M059J (cell line): ENCODE measurements at regions not wholly inside any gene's neighbourhood (a gene's known extent, or its start where the extent isn't known, plus 50 kb on each side); places are given as distances from the start of the nearest gene placed in this dataset.
A peak's percentile ranks its signal among the peaks of the same experiment; 100 is the strongest.
"Not testable (repeated sequence)": the region's sequence is repeated elsewhere in the genome, so short reads cannot be mapped to it uniquely, and the experiment has no call there.

ENCODE experiments used
- DNase-seq: peaks from one replicate; pipeline ENCODE4 v3.0.0-alpha.2; 2012; ENCODE audit warnings: low read depth

DNA sequence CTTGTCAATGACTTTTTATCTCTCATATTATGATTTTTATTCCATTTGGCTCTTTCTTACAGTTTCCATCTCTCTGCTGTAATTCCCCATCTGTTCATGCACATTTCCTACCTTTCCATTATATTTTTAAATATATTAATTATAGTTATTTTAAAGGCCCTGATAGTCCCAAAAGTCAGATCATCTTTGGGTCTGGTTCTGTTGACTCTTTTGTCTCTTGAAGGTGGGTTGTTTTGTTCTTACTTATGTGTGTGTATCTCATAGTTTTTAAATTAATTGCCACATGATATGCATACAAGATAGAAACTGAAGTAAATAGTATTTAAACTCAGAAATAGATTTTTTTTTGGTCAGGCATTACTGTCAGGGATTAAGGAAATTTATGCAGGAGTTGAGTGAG is 178.0 kb upstream of the AJAP1 start:
- DNase-seq = no peak

DNA sequence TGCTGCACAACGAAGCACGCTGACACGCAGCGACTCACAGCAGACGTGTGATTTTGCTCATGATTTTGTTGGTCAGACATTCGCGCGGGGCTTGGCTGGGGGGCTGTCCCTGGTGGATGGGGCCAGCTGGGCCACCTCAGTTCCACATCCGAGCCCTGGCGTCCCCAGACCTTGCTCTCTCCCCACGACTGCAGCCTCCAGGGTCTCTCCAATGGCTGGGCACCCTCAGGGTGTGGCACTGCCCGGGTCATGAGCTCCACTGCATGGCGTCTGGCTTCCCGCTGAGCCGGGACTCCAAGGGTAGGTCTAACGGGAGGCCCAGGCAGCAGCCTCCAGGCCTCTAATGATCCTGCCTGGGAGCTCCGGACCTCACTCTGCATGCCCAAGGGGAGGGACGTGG is 173.0 kb upstream of the AJAP1 start:
- no peak for DNase-seq

DNA sequence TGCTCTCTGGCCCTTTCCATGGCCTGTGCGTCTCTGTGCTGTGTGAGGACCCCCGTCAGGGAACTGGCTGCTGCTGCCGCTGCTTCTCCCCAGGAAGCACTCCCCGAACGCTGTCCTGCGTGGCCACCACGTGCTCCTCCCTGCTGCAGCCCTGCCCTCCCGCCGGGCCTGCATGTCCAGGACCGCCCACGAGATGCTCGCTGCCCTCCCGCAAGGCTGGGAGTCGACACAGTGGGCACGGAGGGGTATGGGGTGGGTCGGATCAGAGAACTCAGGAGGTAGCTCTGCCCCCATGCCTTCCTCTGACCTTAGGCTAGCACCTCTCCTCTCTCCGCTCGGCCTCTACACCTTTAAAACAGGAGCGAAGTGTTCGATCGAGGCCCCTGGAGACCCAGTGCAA is 171.9 kb upstream of the AJAP1 start:
- DNase-seq = no peak

DNA sequence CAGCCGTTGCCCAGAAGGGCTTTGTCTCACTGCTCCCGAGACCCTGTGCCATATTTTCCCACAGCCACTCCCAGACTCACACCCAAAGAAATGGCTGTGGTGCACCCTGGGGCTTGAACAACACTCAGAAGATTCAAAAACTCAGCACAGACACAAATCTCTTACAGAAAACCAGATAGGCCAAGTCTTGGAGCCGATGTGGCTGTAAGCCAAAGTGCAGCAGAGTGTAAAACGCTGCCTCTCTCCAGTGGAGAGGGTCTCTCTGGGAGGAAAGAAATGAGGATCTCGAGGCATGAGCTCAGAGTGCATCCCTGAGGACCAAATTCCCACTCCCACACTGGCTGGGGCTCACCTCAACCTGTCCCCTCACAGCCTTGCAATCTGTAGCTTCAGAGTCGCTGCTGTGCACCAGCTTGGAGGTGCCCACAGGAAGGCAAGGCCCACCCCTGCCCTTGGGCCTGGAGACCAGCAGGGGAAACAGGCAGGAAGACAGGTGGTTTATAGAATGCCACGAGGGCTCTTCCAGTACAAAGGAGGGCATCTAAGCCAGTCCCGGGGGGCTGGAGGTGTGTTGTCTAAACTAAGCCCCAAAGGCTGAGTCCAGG is 171.3 kb upstream of the AJAP1 start:
- no peak for DNase-seq

DNA sequence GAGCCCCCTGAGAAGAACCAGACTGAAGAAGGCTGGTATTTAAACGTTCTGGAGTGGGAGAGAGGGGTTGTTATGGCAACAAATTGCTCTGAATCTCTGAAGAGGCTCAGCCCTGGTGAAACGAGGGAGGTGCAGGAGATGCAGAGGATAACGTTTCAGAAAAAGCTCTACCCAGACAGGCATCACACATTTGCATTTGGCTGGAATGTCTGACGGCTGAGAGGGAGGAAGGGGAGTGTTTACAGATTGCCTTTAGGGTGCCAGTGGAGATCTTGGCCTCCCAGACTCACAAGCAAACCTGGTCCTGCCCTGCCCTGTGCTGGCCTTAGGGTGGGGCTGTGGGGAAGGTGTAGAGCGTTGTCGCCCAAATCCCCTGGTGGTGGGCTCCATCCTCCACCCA is 169.0 kb upstream of the AJAP1 start:
- DNase-seq = no peak

DNA sequence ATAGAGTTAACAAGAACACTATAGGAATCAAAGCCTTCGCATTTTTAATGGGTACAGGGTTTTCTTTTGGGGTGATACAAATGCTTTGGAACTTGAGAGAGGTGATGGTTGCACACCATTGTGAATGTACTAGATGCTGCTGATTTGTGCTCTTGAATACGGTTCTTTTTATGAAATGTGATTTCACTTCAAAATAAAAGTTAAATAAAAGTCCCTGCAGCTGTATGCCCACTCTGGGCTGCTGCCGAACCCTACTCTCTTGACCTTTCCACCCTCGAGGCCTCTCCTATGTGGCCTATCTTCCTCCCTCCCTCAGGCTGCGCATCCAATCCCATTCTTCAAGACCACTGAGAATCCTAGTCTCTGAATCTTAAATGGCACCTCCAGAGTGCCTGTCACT is 168.5 kb upstream of the AJAP1 start:
- no peak for DNase-seq

DNA sequence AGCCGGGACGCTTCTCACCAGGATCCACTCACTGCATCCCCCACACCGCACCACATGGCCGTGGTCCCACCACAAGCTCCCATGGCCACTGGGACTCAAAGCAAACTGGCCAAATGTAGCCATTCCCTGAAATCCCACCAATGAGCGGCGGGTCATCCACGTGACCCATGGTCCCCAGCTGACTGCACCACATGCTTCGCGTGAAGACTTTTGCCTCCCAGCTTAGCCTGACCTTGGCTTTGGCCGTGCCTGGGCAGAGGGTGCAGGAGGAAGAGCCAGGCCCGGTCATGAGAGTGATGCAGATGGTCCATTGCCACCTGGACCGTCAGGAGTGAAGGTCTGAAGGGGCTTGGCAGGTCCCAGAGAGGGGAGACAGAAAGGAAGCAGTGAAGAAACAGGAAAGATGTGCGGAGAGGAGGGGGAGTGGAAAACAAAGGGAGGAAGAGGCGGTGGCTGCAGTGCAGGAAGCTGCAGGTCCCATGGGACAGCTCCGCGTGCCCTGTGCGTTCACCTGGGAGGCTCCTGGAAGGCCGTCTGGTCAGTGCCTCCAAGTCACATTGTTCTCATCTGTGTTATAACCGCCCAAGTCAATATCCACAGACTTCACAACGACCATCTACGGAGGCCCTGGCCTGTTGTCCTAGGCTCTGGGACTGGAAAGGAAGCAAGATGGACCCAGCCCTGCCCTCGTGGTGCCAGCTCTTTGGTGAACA is 167.8 kb upstream of the AJAP1 start:
- no peak for DNase-seq

DNA sequence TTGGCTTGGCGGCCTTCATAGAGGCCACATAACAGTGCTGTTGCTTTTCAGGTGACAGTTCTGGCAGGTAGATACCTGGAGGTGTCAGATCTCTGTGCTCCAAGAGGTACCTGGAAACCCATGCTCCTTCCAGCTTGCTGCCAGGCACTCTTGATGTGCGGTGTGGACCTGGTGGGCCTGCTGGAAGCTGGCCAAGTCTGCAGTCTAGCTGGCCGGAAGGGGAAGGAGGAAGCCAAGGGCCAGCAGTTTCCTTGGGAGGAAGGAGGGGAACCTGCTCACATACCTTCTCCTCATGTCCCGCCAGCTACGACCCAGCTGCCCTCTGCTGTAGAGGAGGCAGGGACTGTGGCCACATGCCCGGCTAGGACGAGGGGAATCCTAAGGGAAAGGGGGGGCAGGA is 166.4 kb upstream of the AJAP1 start:
- DNase-seq = no peak

DNA sequence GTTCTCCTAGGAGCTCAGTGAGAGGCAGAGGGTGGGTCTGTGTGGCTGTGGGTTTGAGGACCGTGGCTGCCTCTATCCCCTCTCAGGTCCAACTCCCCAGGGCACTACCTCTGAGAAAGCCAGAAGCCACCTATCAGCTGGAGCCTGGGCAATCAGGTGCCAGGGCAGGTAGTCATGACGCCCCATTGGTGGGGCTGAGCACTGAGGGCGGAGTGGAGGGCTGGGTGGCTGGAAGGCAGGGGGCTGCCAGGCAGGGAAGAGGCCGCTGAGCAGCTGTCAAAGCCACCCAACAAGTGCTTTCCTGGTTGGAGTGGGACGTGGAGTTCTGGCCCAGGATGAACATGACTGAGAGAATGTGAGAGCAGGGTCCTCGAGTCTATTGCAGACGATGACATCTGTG is 164.9 kb upstream of the AJAP1 start:
- no peak for DNase-seq

DNA sequence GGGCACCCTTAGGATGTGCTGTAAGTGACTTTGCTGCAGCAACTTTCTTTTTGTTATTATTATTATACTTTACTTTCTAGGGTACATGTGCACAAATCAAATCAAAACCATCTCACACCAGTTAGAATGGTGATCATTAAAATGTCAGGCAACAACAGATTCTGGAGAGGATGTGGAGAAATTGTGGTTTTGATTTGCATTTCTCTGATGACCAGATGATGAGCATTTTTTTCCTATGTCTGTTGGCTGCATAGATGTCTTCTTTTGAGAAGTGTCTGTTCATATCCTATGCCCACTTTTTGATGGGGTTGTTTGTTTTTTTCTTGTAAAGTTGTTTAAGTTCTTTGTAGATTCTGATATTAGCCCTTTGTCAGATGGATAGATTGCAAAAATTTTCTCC is 164.4 kb upstream of the AJAP1 start:
- DNase-seq = not testable (repeated sequence)

DNA sequence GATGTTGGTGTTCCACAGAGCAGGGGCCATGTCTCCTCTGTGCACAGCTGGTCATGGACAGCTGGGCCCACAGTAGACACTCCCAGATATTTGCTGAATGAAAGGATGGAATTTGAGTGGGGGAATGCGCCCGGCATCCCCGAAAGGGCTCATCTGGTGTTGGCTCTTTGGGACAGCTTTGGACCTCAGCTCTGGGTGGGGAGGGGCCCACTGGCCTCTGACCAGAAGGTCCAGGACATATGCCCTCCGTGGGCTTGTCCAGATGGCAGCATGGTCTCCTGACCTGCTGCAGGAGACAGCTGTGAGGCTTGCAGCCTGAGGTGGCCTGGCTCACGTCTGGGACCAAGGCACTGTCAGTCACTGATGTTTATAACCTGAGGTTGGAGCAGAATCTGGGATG is 160.4 kb upstream of the AJAP1 start:
- DNase-seq = no peak

DNA sequence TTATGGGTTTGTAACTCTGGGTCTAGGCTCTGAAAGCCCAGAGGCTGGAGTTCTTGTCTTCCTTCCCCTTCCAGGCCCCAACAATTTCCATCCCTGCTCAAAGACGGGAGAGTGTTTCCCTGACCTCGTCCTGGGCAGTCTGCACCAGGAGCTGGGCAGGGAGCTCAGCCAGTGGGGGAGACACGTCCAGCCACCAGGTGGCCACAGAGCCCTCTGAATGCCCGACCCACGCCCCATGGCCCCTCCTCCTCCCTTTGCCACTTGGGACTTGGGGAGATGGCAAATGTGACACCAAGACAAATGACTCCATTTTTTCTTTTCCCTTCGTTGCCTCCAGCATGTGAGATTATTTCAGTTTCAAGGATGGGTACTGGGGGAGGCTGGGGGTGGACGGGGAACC is 159.9 kb upstream of the AJAP1 start:
- DNase-seq = peak; percentile 6

DNA sequence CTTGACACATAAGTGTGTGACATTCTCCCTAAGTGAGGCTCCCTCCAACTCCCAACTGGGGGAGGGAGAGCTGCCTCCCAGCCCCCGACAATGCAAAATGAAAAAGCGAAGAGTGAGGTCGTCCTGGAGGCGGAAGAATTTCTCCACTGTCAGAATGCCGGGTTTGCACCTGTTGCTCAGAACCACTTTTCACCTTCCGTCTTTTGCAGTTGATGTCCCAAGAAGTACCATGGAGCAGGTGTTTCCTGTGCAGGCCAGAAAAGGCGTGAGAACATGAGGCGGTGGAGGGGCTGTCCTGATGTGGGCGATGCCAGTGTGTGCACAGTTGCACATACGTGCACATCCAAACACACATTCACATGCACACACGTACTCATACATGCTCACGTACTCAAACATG is 158.6 kb upstream of the AJAP1 start:
- DNase-seq = no peak

DNA sequence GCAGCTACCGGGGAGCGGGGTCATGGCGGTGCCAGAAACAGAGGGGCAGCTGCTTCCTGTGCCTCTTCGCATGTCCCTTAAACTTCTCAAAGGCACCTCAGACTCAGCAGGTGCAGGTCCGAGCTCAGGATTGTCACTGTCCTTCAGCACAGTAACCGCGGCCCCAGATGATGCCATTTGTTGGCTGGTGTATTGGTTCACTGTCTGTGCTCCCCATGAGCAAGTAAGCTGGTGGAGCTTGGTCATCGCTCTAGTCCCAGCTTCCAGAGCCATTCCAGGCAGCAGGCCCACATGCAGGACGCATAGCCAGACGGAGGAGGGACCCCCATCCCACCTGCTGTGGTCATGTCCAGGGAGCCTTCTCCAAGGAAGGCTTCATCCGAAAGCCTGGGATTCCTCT is 154.0 kb upstream of the AJAP1 start:
- DNase-seq = no peak

DNA sequence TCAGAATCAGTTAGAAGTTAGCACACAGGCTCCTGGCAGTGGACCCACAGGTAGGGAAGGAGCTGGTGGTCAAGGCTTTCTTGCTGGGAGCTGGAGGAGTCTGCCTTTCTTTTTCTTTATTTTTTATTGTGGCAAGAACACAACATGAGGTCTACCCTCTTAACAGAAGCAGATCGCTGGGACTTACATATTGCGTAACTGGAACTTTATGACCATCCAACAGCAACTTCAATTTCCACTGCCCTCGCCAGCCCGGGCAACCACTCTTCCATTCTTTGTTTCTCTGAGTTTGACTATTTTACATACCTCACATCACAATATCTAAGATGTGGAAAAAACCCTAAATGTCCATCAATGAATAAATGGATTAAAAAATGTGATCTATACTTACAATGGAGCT is 147.8 kb upstream of the AJAP1 start:
- DNase-seq = no peak

DNA sequence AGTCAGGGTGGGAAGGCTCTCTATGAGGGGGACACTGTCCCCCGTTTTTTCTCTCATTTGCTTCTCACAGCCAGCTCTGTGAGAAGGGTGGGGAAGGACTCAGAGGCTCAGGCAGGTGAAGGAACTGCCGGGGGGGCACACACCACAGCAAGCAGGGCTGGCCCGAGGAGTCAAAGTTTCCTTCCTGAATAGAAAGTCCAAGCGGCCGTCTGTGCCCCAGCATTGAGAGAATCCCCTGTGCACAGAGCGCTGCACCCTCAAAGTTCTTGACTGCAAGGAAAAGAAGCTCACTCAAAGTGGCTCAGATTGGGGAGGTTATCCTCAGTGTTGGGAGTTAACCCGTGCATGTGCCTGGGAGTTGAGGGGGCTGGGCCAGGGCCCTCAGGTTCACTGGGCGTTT is 145.2 kb upstream of the AJAP1 start:
- no peak for DNase-seq

DNA sequence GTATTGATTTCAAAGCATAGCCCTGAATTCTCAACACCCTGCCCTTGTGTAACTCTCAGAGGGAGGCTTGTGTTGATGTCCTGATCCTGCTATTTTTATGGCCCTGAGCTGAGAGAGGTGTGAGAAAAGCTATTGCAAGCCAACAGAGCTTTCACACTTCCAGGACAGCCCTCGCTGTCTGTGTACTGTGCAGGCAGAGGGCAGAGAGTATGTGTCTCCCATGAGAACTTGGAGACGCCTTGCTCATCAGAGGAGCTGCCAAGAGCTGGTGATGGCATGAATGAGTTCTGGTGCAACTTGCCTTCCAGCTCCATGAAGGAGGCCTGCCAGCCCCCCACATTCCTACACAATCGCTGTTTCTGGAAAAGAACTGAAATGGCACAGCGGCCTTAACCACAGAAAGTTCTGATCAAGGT is 144.1 kb upstream of the AJAP1 start:
- no peak for DNase-seq

DNA sequence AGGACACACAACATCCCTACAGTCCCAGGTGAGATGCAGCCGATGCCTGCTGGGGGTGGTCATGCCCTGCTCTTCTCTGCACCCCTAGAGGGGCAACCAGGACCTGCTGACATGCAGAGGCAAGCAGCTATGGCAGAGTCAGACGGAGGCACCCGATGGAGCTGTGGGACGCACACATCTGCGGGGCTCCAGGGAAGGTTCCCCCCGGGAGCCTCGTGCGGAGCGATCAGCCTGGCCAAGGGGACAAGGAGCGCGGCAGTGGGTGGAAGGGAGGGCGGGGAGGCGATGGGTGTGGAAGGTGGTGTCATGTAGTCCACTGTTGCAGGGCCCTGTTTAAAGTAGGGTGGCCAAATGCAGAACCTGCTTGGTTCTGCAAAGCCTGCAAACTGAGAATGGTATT is 143.0 kb upstream of the AJAP1 start:
- DNase-seq = no peak

DNA sequence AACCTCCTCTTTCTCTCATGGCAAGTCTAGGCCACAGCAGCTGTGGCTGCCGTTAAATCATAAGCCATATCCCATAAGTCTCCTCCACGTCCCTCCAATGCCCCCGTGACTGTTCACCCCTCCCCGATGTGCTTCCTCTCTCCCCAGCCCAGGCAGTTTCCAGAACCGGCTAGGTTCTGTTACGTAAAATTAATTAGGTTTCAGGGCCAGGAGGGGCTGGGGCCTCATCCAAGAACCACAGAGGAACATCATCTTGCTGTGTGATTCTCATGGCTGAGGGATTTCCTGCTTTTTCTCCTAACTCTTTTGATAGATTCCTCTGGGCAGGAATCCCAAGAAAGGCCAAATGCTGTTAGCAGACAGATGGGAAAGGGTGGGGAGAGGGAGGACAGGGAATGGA is 141.8 kb upstream of the AJAP1 start:
- no peak for DNase-seq

DNA sequence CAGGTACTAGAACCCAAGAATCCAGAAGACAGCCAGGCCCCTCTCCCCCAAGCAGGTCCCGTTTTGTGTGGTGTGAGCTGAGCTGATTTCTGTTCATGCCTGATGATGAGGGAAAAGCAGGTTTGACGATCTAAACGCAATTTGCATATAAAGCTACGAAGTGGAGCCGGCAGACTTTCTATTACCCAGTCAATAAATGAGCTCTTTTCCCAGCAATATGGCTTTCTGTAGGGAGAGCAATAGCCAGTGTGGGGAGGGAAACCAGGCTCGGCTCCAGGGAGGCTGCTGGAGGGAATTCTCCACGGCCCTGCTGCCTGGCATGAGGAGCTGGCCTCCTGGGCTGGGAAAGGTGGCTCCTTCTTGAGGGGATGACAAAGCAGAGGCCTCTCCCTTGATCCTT is 140.7 kb upstream of the AJAP1 start:
- DNase-seq = no peak

DNA sequence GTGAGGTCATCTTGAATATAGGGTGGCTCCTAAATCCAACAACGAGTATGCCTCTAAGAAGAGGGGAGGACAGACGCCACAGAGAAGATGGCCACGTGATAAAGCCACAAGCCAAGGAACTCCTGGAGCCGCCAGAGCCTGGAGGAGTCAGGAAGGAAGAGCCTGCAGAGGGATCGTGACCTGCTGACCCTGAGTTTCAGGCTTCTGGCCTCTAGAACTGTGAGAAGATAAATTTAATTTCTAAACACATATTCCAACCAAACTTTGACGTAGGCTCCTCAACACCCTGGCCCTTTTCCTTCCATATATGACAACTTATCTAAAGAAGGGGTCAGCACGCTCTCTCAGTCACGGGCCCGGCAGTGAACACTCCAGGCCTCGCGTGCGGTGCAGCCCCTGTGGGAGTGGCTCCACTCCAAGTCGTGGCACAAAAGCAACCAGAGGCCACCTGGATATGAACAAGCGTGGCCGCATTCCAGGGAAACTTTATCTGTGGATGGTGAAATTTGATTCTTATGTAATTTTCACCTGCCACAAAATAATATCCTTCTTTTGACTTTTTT is 138.6 kb upstream of the AJAP1 start:
- no peak for DNase-seq

DNA sequence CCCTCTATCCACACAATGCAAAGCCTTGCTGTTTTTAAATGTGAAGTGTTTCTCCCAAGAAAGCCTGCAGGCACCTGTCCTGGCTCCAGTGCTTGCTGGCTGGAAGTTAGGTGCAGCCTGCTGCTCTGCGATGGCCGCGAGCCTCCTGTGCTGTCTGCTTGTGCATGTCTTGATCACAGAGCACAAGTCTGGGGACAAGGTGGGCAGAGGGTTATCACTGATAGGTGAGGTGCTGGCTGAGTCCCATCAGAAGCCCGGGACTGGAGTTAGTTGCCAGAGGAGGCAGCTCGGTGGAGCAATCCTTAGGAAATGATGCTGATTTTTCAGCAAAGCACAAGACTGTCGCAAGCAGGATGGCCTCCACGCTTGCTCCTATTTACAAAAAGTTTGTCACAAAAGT is 137.8 kb upstream of the AJAP1 start:
- DNase-seq = no peak

DNA sequence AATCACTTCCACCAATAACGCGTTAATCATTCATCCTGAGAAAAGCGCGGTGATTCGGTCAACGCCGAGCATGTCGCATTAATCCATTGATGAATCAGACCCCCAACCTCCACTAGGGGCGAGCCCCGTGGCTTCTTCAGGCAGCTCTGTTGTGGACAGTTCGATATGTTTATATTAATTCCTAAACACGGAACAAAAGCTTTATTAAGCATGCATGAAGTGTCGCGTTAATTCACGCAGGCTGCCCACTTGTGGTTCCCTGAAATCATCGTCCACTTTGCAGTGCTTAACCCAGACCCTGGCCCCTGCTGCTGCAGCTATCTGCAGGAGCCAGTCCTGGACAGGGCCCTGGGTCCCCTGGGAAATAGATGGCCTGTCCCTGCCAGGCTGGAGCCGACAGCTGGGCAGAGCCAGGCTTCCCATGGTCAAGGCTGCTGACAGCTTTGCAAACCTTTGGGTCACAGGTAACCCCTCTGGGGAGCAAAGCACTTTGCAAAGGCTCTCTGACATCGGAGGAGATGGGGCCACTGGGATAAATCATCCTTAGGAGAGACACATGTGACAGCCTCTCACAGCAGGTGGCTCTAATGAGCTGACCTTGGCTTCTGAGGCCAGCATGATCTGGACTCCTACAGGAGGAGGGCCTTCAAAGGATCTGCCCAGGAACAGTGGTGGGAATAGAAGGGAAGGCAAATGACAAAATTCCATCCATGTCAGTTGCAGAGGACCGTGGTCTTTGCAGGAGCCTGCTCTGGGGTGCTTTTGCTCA is 137.0 kb upstream of the AJAP1 start:
- no peak for DNase-seq
